Left cardiac atrium (tissue), 4 donors: ENCODE measurements at regions not wholly inside any gene's neighbourhood (a gene's known extent, or its start where the extent isn't known, plus 50 kb on each side); places are given as distances from the start of the nearest gene placed in this dataset.
"Not testable (repeated sequence)": the region's sequence is repeated elsewhere in the genome, so short reads cannot be mapped to it uniquely, and the experiment has no call there.

Experiments used
- ATAC-seq, 2 donors: fragments of 200-7000 bp; cut with Tn5 transposase; one replicate each; pipeline ENCODE4 v1.9.1; 2020; ENCODE audit warnings: mild to moderate bottlenecking in 2 of 2, moderate library complexity in 2 of 2
- DNase-seq: peaks from one replicate; pipeline ENCODE4 v3.0.0-alpha.2; 2020
- intact Hi-C, 2 donors: fragments of 100-400 bp; cut with DNase I; formaldehyde crosslinking; loops; one replicate each; pipeline versions ENCODE4 v1.14.1 to v1.15.1; 2022 to 2023
- donor health status: DM: no; HTN: yes; CAD: no.
- donor health status: DM: no; HTN: yes; CAD: no; lungs with severe emphysema.
- donor health status: DM: yes; HTN: yes; CAD: no.
- donor health status: Dilated cardiomyopathy.

DNA sequence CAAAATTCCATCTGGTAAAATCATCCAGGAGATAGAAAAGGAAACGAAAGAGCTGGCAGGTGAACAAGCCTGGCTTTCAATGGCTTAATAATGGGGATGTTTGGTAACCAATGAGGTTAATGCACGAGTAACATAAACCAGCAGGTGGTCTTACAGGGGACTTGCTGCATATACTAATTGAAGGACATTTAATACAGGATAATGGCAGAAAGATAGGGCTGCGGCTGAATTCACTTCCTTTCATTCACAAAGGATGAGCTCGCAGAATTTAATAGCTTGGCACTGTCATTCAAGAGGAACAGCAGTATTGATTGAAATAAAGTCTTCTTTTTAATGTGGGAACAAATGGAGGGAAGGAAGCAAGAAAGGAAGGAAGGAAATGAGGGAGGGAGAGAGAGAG is 156.3 kb upstream of the RAI2 start:
- DNase-seq (no peak), ATAC-seq (no peak)
- intact Hi-C loops, result no loop called here

DNA sequence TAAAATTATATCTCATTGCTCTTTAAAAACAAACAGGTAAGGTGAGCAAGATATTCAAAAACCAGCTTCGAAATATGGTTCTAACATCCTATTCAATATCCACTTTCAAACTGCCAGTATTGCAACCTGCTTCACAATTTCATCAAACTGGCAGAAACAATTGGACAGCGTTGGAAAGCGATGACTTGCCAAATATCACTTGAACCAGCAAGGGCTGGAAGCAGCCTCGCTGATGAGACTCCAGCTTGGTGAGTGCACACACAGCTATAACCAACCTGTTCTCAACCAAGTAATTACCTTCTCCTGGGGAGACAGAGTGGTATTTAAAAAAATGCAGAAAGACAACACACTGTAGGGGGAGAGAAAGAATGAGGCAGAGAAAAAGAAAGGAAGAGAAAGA is 155.8 kb upstream of the RAI2 start:
- intact Hi-C loops, result no loop called here
- ATAC-seq (no peak), DNase-seq (no peak)

GRCh38 chrX:18010253-18010652 is 149.2 kb upstream of the RAI2 start:
- no peak for DNase-seq
- no peak for ATAC-seq
- intact Hi-C loops, result no loop called here

- ATAC-seq, result no peak
- intact Hi-C loops, result no loop called here
- no peak for DNase-seq
Measured at GRCh38 chrX:18003876-18004275, 142.8 kb upstream of the RAI2 start.

DNA sequence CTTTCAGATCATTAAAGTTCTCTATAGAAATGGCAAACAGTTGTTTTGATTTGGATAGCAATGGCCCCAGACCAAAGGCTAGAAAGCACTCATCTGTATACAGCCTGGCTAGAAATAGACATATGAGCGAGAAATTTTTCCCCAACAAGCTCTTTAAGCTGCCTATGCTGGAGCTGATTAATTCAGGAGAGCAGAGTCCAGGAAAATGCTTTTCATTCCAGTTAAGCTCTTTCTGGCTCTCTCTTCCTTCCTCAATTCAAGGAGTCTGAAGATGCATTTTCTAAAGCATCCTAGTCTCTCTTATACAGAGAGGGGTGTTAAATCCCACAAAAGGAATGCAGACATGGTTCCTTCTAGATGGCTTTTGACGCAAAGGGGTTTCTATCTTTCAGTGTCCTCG is 141.7 kb upstream of the RAI2 start:
- DNase-seq (no peak), ATAC-seq (no peak)
- intact Hi-C loops, result no loop called here

- intact Hi-C loops, result no loop called here
- DNase-seq (no peak), ATAC-seq (no peak)
Measured at GRCh38 chrX:17994429-17994828, 133.3 kb upstream of the RAI2 start.

- ATAC-seq (no peak), DNase-seq (no peak)
- intact Hi-C loops, result no loop called here
Measured at GRCh38 chrX:17993062-17993461, 132.0 kb upstream of the RAI2 start.

DNA sequence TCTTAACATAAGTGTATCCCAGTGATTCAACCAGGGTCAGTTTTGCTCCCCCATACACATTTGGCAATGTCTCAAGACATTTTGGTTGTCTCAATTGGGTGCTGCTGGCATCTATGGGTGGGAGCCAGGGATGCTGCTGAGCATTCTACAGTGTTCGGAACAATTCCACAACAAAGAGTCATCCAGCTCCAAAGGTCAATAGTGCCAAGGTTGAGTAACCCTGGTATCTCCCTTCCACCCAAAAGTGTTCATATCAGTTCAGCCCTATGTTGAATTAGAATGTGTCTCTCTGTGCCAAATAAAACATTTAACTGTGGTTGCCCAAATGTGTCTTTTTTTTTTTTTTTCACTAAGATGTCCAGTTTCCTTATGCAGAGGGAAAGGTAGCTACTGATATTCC is 129.4 kb upstream of the RAI2 start:
- DNase-seq (no peak), ATAC-seq (peak; percentile 44 to 80)
- intact Hi-C loops, result no loop called here

DNA sequence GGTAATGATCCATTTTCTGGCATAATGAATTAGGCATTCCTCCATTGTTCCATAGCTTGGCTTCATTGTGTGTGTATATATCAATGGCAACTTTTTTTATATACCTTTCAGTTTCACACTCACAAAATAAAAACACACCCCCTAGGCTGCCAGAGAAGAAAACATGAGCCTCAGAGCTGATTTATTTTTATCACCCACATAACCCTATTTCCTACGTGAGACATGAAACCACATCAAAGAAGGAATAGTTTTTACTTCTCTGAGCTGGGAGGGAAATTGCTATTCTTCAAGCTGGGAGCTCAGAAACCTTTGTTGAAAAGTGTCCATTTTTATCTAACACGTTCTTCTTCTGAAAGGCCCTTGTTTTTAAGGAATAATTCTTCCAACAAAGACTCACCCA is 126.7 kb upstream of the RAI2 start:
- DNase-seq, result no peak
- ATAC-seq, result no peak
- intact Hi-C loops, result no loop called here

DNA sequence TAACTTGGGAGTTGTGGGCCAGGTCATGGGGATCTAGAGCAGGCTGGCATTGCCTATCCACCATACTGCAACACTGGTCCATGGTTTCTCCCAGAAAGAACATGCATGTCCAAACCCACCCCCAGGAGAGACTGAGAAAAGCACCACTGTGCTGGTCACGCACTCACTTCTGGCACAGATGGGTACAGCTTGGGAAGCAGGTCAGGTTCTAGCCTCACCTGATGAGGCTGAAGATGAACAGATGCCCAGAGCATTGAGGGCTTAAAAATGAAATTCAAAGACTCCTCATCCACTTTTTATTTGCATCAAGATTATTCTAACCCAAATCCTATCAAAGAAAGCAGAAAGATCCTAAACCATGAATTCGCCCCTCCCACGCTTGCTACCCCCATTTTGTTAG is 125.9 kb upstream of the RAI2 start:
- intact Hi-C loops, result no loop called here
- ATAC-seq (no peak), DNase-seq (no peak)

GRCh38 chrX:17986440-17986839 is 125.3 kb upstream of the RAI2 start:
- ATAC-seq, result no peak
- DNase-seq, result no peak
- intact Hi-C loops, result no loop called here

DNA sequence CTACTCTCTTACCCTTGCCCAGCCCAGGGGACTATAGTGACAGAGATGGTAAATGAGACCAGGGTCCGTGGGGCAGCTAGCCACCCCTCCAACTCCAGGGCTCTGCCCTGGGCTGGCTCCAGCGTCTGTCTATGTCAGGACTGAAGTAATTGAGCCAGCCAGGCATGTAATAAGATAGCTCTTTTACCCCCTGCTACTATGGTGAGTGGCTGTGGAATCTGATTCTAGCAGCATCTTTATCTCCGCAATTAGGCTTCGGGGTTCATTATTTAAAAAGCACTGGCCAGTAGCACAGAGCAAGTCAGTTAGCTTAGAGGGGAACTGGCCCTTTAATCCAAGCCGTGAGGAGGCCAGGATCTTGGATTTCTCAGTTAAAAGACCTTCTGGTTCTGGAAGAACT is 123.3 kb upstream of the RAI2 start:
- ATAC-seq (no peak), DNase-seq (no peak)
- intact Hi-C loops, result no loop called here

DNA sequence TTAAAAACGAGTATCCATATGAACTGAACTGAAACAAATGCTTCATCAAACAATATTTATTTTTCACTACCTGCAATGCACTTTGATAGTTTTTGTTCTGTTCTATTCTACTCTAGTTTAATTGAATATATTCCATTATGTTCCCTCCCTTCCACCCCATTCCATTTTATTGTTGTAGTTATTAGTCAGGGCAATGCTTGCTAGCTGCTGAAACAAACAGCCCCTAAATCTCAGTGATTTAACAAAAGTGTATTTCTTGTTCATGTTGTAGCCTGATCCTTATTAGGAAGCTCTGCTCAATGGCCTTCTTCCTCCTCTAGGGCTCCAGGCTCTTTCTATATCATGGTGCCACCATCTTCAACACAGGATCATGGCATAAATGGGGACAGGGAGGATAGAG is 122.3 kb upstream of the RAI2 start:
- DNase-seq (no peak), ATAC-seq (no peak)
- intact Hi-C loops, result no loop called here

DNA sequence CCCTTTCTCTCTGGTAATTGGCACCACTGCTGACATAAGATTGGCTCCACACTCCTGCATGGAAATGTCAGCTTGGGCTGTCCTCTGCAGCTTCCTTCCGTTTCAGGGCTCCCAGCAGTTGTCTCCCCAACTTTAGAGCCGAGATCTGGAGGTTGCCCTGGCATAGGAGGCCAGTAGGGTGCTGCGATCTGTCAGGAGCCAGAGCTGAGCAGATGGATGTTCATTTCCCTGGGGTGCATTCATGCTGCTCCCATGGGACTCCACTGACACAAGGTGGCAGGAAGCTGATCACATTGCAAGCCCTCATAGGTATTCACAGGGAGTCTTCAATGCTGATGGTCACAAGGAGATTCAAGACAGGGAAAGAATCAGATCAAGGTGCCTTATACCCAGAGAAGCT is 116.6 kb upstream of the RAI2 start:
- DNase-seq (no peak), ATAC-seq (no peak)
- intact Hi-C loops, result no loop called here

DNA sequence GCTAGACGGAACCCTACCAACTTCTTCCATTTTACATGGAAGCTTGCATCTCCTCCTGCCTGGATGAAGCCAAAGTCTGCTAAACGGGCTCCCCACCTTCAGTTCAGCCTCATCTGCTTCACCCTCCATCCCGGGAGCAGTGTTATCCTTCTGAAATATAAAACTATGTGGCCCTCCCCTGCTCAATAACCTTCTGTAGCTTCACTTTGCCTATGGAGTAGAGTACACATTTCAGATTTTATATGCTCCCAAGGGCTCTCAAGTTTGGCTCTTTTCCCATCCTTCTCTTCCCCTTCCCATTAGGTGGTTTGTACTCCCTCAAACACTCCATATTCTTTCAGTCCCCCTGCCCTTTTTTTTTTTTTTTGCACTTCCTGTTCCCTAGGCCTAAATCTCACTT is 115.9 kb upstream of the RAI2 start:
- DNase-seq (no peak), ATAC-seq (no peak)
- intact Hi-C loops, result no loop called here

- DNase-seq, intact Hi-C loops, ATAC-seq: not testable (repeated sequence)
Measured at GRCh38 chrX:17975349-17975748, 114.3 kb upstream of the RAI2 start.

DNA sequence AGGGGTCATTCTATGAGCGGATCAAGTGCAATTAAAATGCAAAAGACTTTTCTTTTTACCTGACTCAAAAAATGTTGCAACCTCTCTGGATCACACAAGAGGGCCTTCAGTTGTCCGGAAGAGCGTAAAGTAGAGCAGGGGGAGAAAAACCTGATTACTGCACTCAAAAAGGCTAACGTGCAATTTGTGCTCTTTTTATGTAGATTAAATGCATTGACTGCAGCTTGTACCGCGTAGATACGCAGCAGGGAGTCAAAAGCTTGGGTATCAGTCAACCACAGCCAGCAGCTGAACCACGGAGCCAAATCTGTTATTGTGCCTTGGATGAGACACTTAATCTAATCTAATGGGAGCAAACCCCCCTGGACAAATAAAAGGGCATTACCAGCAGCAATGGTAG is 107.3 kb upstream of the RAI2 start:
- intact Hi-C loops, result no loop called here
- DNase-seq (no peak), ATAC-seq (no peak)

- ATAC-seq (peak in 1 of 2 donors; percentile 38), DNase-seq (no peak)
- intact Hi-C loops, result no loop called here
Measured at GRCh38 chrX:17967888-17968287, 106.8 kb upstream of the RAI2 start.

DNA sequence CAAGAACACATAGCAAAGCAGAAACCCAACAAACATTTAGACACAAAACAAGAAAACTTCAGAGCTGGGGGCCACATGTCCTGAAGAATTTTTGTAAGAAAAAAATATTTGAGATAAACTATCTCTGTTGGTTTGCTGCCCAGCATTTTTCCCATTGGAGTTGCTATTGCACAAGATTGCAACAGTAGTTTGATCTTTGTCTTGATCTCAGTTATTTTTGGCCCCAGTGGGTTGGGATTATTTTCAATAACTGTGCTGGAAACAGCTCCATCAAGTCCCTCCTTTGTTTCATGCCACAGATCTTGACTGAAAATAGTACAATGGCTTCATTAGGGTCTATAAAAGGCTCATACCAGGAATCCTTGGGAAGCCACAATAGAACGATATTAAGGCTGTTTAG is 103.8 kb upstream of the RAI2 start:
- ATAC-seq, result no peak

GRCh38 chrX:17960891-17961290 is 99.8 kb upstream of the RAI2 start:
- intact Hi-C loops, result no loop called here
- DNase-seq (no peak), ATAC-seq (no peak)

More for the DNA sequence above, 103.8 kb upstream of the RAI2 start:
- DNase-seq, result no peak
- intact Hi-C loops, result no loop called here

DNA sequence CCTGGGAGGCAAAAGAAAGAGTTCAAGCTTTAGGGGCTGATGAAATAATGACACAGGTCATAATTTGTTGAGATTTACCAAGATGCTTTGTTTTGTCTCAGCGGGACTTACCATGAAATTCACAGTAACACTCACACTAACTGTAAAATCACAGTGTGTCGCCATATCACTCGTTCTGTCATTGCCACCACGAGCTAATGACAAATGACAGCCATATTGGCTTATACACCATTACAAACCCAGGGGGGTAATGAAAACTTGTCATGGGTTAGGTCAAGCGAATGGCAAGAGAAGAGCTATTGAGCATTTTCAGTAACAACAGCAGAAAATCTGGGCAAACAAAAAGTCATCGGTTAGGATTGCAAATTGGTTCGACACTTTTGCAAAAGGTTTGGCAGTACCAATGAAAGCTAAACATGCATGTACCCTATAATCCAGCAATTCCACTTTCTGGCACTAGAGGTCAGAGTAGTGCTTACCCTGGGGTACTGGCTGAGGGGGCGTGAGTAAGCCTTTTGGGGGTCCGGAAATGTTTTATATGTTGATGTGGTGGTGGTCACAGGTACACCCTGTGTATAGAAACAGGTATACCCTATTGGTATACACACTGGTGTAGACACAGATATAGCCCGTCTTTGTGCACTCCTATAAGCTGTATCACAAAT is 83.9 kb upstream of the RAI2 start:
- intact Hi-C loops, result no loop called here
- DNase-seq (no peak), ATAC-seq (no peak)

DNA sequence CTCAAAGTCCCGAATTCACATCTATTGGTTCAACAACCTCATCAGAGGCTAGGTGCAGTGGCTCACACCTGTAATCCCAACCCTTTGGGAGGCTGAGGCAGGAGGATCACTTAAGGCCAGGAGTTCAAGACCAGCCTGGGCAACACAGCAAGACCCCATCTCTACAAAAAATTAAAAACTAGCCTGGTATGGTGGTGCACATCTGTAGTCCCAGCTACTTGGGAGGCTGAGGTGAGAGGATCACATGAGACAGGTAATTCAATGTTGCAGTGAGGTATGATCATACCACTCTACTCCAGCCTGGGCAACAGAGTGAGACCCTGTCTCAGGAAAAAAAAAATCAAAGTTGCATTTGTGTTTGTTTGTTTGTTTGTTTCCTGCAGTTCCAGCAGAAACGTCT is 80.1 kb upstream of the RAI2 start:
- ATAC-seq, DNase-seq, intact Hi-C loops: not testable (repeated sequence)
